GM21619 (cell line): ENCODE measurements at regions not wholly inside any gene's neighbourhood (a gene's known extent, or its start where the extent isn't known, plus 50 kb on each side); places are given as distances from the start of the nearest gene placed in this dataset.
"Not testable (repeated sequence)": the region's sequence is repeated elsewhere in the genome, so short reads cannot be mapped to it uniquely, and the experiment has no call there.

Experiments
- ATAC-seq: cut with Tn5 transposase; IDR thresholded peaks from one replicate; pipeline ENCODE4 v1.9.1; 2021; ENCODE audit not compliant: unreplicated experiment

- ATAC-seq = no peak
Observed at GRCh38 chr2:209260281-209260680, 163.6 kb upstream of the MAP2 start.

- not testable (repeated sequence) for ATAC-seq
Observed at GRCh38 chr2:209261366-209262053, 162.3 kb upstream of the MAP2 start.

GRCh38 chr2:209269024-209269423 is 154.8 kb upstream of the MAP2 start:
- ATAC-seq = no peak

GRCh38 chr2:209276000-209276399 is 147.8 kb upstream of the MAP2 start:
- ATAC-seq = no peak

- no peak for ATAC-seq
Observed at GRCh38 chr2:209277444-209277843, 146.4 kb upstream of the MAP2 start.

- no peak for ATAC-seq
Observed at GRCh38 chr2:209298601-209299000, 125.2 kb upstream of the MAP2 start.

- ATAC-seq = not testable (repeated sequence)
Observed at GRCh38 chr2:209299478-209299877, 124.4 kb upstream of the MAP2 start.

GRCh38 chr2:209300766-209301165 is 123.1 kb upstream of the MAP2 start:
- ATAC-seq = not testable (repeated sequence)

- no peak for ATAC-seq
Observed at GRCh38 chr2:209305026-209305425, 118.8 kb upstream of the MAP2 start.

GRCh38 chr2:209305746-209306196 is 118.1 kb upstream of the MAP2 start:
- ATAC-seq = no peak

- no peak for ATAC-seq
Observed at GRCh38 chr2:209307161-209308001, 116.5 kb upstream of the MAP2 start.

GRCh38 chr2:209308415-209308814 is 115.4 kb upstream of the MAP2 start:
- no peak for ATAC-seq

- no peak for ATAC-seq
Observed at GRCh38 chr2:209311948-209312347, 111.9 kb upstream of the MAP2 start.

GRCh38 chr2:209312450-209312849 is 111.4 kb upstream of the MAP2 start:
- not testable (repeated sequence) for ATAC-seq

GRCh38 chr2:209314653-209315052 is 109.2 kb upstream of the MAP2 start:
- ATAC-seq = no peak

GRCh38 chr2:209316141-209316540 is 107.7 kb upstream of the MAP2 start:
- ATAC-seq = no peak

- ATAC-seq = no peak
Observed at GRCh38 chr2:209321076-209321475, 102.8 kb upstream of the MAP2 start.

- ATAC-seq = no peak
Observed at GRCh38 chr2:209321581-209321980, 102.3 kb upstream of the MAP2 start.

- ATAC-seq = no peak
Observed at GRCh38 chr2:209322041-209322440, 101.8 kb upstream of the MAP2 start.

- ATAC-seq = no peak
Observed at GRCh38 chr2:209322905-209323512, 100.8 kb upstream of the MAP2 start.

- ATAC-seq = no peak
Observed at GRCh38 chr2:209323738-209324137, 100.1 kb upstream of the MAP2 start.

GRCh38 chr2:209324281-209324680 is 99.6 kb upstream of the MAP2 start:
- ATAC-seq = no peak
